ENCODE measurements at regions not wholly inside any gene's neighbourhood (a gene's known extent, or its start where the extent isn't known, plus 50 kb on each side); places are given as distances from the start of the nearest gene placed in this dataset.

GRCh38 chr13:68234274-68234673, 1004.1 kb upstream of the PCDH9 start:
- DNase-seq = no peak

GRCh38 chr13:68232351-68233130, 1002.4 kb upstream of the PCDH9 start:
- DNase-seq = no peak

- no peak for DNase-seq
Observed at GRCh38 chr13:68214691-68215415, 984.7 kb upstream of the PCDH9 start.

DNA sequence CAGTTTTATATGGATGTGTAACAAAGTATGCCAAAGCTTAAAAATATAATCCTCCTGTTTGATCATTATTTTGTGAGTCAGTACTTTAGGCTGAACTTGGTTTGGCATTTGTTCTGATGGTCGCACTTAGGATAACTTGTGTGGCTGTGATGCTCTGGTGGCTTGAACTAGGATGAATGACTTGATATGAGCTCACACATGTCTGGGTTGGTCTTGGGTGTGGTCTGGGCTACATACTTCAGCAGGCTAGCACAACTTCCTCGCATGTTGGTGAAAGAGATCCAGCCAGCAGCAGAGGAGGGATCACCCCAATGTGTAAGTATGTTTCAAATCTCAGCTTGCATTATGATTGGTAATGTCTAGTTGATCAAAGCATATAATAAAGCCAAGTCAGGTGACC, 969.1 kb upstream of the PCDH9 start:
- no peak for DNase-seq

GRCh38 chr13:68190818-68191217, 960.7 kb upstream of the PCDH9 start:
- no peak for DNase-seq

DNA sequence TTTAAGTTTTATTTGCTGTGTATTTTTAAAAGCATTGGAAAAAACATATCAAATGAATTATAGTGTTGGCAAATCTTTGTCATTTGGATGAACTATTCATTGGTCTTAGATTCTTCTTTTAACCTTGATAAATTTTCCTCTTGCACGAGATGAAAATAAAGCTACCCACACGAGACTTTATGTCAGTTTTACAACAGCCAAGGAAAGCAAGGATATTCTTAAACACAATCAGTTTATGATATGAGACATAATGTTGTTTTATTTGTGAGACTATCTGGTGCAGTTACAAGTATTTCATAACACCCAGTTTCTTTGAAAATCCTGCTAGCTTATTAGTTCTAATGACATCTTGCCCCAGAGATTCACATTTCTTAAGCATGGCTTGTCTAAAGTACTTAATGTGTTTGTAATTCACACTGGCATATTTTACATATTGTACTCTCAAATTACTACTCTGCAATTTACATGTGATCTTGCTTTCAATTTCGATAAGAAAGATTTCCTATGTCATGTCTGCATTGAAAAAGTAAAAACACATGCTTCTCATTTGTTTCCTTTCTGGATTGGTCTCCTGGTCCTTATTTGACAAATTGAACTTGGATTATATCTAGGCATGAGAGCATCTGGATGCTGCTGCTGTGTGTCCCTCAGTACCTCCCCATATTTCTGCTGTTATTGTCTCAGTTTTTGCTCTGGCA, 955.5 kb upstream of the PCDH9 start:
- DNase-seq = no peak

GRCh38 chr13:68176475-68176874, 946.3 kb upstream of the PCDH9 start:
- no peak for DNase-seq

DNA sequence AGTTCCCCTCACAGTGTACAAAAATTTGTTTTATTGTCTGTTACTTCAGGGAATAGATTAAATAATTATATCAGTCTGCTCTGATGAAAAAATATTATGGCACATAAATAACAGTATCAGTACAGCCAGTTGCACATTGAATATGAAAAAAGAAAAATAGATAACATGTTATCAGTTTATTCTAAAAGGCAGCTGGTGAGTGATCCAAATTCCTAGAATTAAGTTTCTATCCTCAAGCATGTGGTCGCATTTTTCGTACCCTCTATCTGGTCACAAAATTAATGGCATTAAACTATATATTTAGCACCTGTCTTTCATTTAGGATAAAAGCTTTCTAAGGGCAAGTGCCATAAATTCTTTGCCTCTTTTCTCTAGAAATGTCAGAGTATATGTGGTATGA, 944.8 kb upstream of the PCDH9 start:
- DNase-seq = no peak

DNA sequence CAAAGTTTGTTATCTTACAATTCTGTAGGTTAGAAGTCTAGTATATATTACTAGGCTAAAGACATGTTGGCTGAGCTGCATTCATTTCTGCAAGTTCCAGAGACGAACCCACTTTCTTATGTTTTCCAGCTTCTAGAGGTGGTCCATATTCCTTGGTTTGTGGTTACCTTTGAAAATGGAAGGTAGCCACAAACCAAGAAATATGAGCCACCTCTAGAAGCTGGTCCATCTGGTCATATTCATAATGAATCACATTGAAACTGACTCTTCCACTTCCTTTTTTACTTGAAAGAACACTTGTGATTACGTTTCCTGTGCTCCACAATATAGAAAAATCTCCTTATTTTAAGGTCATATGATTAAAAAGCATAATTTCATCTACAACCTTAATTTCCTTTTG, 943.0 kb upstream of the PCDH9 start:
- DNase-seq = no peak

DNA sequence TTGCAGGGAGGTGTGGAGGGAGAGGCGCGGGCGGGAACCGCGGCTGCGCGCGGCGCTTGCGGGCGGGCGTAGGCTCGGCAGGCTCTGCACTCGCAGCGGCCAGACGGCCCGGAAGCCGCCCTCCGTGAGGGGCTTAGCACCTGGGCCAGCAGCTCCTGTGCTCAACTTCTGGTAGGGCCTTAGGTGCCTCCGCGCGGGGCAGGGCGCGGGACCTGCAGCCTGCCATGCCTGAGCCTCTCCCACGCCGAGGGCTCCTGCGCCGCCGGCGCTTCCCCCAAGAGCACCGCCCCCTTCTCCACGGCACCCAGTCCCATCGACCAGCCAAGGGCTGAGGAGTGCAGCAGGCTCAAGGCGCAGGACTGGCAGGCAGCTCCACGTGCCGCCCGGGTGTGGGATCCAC, 940.8 kb upstream of the PCDH9 start:
- no peak for DNase-seq

DNA sequence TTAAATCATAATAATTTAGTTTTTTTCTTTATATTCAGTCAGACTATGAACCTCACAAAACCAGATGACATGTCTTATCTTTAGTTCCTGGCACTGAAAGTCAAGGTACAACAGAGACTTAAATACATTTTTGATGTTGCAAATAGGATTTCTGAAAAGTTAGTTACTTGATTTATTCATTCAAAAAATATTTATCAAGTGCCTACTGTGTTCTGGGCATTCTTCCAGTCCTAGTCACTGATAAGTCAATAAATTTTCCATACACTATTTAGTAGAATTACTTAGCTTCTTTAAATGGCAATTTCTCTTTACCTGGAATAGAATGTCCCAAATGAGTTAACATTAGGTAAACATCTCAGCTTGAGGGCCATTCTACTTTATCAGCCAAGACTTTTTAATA, 938.3 kb upstream of the PCDH9 start:
- DNase-seq = no peak

DNA sequence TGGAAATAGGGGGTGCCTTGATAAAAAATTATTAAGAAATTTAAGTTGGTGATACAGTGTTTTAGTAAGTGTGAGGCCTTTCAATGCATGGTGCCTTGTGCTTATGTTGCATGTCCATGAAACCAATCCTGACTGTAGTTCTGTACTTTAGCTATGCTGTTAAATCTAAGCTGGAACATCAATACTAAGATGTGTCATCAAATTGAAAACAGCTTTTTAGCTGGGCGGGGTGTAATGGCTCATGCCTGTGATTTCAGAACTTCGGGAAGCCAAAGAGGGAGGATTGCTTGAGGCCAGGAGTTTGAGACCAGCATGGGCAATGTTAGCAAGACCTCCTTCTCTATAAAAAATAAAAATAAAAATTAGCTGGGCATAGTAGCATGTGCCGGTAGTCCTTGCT, 930.3 kb upstream of the PCDH9 start:
- no peak for DNase-seq

DNA sequence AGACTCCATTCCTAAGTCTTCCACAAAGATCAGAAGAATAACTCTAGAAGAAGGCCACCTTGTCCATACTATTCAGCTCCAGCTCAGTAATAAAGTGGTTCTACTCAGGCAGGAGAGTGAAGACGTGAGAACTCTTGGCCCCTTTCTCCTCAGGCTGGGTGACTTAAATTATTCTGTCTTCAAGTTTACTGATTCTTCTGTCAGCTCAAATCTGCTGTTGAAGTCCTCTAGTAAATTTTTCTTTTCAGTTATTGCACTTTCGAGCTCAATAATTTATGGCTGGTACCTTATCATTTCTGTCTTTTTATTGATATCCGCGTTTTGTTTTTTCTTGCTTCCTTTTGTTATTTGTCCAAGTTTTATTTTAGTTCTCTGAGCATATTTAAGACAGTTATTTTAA, 922.3 kb upstream of the PCDH9 start:
- no peak for DNase-seq

DNA sequence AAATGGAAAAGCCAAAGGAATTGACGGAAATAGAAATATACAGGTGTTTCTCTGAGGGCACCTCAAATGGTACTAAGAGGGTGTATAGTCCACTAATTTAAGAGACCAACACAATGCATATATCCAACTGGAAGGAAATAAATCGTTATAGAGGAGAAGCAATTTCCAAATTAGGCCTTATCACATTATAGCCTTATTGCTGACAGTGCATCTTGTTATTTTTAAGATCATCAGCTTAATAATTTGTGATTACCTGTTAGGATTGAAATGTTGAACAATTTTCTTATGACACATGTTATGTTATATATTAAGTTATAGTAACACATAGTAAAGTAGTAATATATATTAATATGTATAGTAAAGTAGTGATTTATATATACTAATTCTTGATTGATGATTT, 915.7 kb upstream of the PCDH9 start:
- no peak for DNase-seq

DNA sequence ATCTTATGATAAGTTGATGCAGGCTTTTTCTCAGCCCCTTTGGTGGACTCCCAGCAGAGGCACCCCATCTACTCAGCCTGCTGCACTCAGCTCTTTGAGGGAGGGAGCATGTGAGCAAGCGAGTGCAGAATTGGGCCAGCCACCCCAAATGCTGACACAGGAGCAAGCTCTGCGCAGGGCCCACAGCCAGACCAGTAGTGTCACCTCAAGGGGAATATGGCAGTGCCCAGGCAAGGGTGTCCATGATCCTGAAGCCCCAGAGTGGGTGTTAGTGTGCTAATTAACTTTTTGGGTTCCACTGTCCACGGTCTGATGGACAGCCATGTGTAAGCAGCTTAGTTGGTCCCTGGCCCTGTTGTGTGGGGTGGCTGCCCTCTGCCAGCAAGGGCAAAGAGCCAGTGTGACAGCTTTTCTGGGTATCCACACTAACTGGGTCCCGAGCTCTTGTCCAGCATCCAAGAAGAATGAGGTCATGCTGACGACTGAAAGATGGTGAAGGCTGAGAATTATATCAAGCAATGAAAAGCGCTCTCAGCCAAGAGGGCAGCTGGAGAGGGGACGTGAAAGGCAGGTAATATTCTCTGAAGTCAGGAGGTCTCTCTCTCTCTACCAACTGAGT, 898.3 kb upstream of the PCDH9 start:
- DNase-seq = no peak

- DNase-seq = no peak
Observed at GRCh38 chr13:68125087-68125480, 894.9 kb upstream of the PCDH9 start.

DNA sequence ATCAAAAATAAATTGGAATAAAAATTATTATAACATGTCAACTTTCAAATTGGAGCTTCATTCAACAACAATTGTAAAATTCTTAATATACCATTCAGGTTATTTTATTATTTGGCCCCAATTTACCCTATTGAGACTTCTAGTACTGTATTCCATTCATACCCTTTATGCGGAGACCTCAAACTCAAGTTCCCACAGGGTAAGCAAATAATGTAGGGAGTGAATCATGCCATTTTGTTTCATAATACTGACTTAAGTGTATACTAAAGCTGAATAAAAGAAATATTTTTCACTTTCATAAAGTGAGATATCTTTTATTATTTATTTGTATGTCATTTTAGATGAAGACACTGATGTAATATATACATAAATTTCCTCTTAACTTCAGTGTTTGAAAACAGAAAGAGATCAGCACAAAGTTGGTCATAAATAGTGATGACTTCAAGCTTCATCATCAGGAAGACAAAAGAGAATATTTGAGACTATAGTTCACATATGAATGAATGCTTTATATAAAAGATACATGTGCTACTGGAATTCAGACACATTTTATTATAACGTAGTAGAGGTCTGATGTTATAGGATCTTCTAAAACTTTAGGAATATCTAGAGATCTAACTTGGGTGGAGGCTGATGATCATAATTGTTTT, 894.4 kb upstream of the PCDH9 start:
- DNase-seq = no peak

DNA sequence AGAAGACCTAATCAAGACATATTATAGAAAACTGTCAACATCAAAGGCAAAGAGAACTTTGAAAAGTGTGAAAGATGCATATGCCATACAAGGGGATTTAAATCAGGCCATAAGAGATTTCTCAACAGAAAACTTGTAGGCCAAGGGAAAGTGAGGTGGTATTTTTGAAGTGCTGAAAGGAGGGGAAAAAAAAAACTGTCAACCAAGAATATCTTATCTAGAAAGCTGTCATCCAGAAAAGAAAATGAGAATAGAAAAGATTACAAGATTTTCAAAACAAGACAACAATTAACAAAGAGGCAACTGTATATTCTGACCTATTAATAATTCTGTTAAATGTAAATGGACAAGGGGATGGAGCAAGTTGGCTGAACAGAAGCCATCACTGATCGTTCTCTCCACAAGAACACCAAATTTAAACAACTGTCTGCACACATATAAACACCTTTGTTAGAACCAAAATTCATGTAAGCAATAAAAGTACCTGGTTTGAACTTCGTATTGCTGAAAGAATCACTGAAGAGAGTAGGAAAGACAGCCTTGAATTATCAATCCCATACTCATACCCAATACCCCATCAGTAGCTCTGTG, 880.1 kb upstream of the PCDH9 start:
- no peak for DNase-seq

GRCh38 chr13:68107667-68108066, 877.5 kb upstream of the PCDH9 start:
- no peak for DNase-seq

GRCh38 chr13:68099631-68100030, 869.5 kb upstream of the PCDH9 start:
- no peak for DNase-seq

DNA sequence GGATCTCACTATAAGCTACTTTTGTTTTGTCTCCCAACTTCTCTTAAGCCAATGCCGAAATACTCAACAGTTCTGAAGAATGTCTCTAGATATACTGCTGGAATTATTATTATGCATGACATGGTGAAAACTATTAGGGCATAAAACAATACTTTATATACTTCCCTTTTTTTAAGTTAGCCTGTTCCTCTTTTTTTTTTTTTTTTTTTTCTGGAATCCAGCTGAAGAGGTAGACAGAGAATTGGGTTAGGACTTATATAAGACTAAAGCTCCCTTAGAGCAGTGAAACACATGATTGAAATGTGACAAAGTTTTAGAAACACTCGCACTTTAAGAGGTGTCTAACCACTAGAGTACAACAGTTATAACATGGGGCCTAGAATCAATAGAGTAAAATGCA, 850.9 kb upstream of the PCDH9 start:
- no peak for DNase-seq

DNA sequence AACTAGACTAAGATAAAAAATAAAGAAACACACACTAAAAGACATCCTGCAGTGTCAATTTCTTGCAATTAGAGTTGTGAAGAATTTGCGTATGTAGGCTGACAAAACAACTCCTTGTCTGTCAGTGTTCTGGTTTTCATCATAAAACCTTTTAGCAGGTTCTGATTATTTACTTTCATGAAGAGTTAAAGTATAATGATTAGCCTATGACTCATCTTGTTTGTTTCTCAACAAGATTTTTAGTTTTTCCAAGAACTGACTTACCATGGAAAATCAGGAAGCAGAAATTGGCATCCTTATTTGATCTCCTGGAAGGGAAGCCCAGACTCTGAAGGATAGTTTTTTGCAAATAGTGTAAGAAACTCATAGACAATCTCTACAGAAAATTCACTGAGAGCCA, 848.7 kb upstream of the PCDH9 start:
- DNase-seq = no peak

GRCh38 chr13:68078469-68078868, 848.3 kb upstream of the PCDH9 start:
- DNase-seq = no peak
